GM12878 (cell line): ENCODE measurements at regions not wholly inside any gene's neighbourhood (a gene's known extent, or its start where the extent isn't known, plus 50 kb on each side); places are given as distances from the start of the nearest gene placed in this dataset.

Source experiments
- ATAC-seq: fragments of 200-7000 bp; cut with Tn5 transposase; 3 replicates; pipeline ENCODE4 v1.9.1; 2020; ENCODE audit warnings: mild to moderate bottlenecking, moderate library complexity
- BruUV-seq: library from RNA; stranded (reverse); fragments of 400-500 nt; replicated peaks from 2 replicates; lab custom pipeline; 2021; lab: Mats Ljungman, UMichigan
- CTCF ChIA-PET: fragments of 300-600 bp; sonication (Branson Sonifier 250); formaldehyde crosslinking; extraction: SDS; loops from one replicate; lab custom pipeline; 2021; ENCODE audit warnings: inconsistent platforms; lab: Yijun Ruan, JAX
- POLR2A ChIA-PET: fragments of 350-600 bp; formaldehyde crosslinking; extraction: SDS; loops from one replicate; lab custom pipeline; 2021; ENCODE audit warnings: inconsistent platforms; lab: Charles Lee
- RAD21 ChIA-PET: fragments of 300-600 bp; sonication (Branson Sonifier 250); formaldehyde crosslinking; loops from one replicate; lab custom pipeline; 2023; ENCODE audit warnings: antibody characterized with exemption; ENCODE audit not compliant: unreplicated experiment; lab: Charles Lee
- SMC1A ChIA-PET: fragments of 300-600 bp; sonication (Branson Sonifier 250); formaldehyde crosslinking; loops from one replicate; lab custom pipeline; 2023; ENCODE audit not compliant: unreplicated experiment, uncharacterized antibody; lab: Charles Lee
- DNase-seq: peaks from one replicate; pipeline ENCODE4 v3.0.0-alpha.2; 2011; ENCODE audit warnings: low read depth, low spot score
- FAIRE-seq: peaks from 3 replicates; lab custom pipeline; 2011; peaks lifted over from hg19 to GRCh38; lab: Jason Lieb, UNC
- H2AFZ ChIP-seq: 2 replicates; pipeline ENCODE4 v1.6.0; 2011; ENCODE audit warnings: low read depth, low read length, control low read depth; ENCODE audit not compliant: control insufficient read depth
- H3K27ac ChIP-seq: 2 replicates; pipeline ENCODE4 v1.5.1; 2011; ENCODE audit warnings: control low read depth; ENCODE audit not compliant: control insufficient read depth, insufficient read depth
- H3K27me3 ChIP-seq, 2 experiments: replicated peaks in 1 of 2; 2 replicates each; pipeline versions ENCODE4 v1.6.0 to v1.6.1; 2011; ENCODE audit warnings: low read length in 1 of 2; ENCODE audit not compliant: control insufficient read depth in 2 of 2, insufficient read depth in 2 of 2
- H3K36me3 ChIP-seq, 2 experiments: 2 replicates each; pipeline ENCODE4 v1.5.1; 2011; ENCODE audit warnings: low read length in 1 of 2; ENCODE audit not compliant: control insufficient read depth in 2 of 2, insufficient read depth in 2 of 2
- H3K4me1 ChIP-seq: 2 replicates; pipeline ENCODE4 v1.6.1; 2011; ENCODE audit warnings: mild to moderate bottlenecking, low read length, moderate library complexity, mixed read lengths; ENCODE audit not compliant: control insufficient read depth, insufficient read depth
- H3K4me2 ChIP-seq: 2 replicates; pipeline ENCODE4 v1.6.0; 2011; ENCODE audit warnings: control low read depth; ENCODE audit not compliant: control insufficient read depth, insufficient read depth
- H3K4me3 ChIP-seq: fragments of 200-600 bp; sonication (generic); 2 replicates; pipeline ENCODE4 v1.5.1; 2016
- H3K79me2 ChIP-seq: 2 replicates; pipeline ENCODE4 v1.6.0; 2011; ENCODE audit warnings: low read length; ENCODE audit not compliant: control insufficient read depth, insufficient read depth
- H3K9ac ChIP-seq: 2 replicates; pipeline ENCODE4 v1.8.0; 2011; ENCODE audit warnings: low read length, control low read depth, mixed read lengths; ENCODE audit not compliant: control insufficient read depth, insufficient read depth
- H3K9me3 ChIP-seq: replicated peaks from 3 replicates; pipeline ENCODE4 v1.5.1; 2011; ENCODE audit warnings: mild to moderate bottlenecking, low read length; ENCODE audit not compliant: control insufficient read depth, insufficient read depth
- H4K20me1 ChIP-seq: 2 replicates; pipeline ENCODE4 v1.6.0; 2011; ENCODE audit not compliant: control insufficient read depth, insufficient read depth
- BHLHE40 ChIP-seq, 2 experiments: fragments of 450-650 bp in 1 of 2; IDR thresholded peaks; 2 replicates each; pipeline ENCODE4 v1.6.1; 2011 to 2017; ENCODE audit warnings: low read depth in 2 of 2, borderline replicate concordance in 1 of 2, improper control_type of control experiment in 1 of 2, low read length in 1 of 2, mild to moderate bottlenecking in 1 of 2
- CBFB ChIP-seq: IDR thresholded peaks from 2 replicates; pipeline ENCODE4 v1.6.1; 2016; ENCODE audit warnings: antibody characterized with exemption, low read depth
- CBX5 ChIP-seq: sonication (generic); IDR thresholded peaks from 2 replicates; pipeline ENCODE4 v1.6.1; 2016; ENCODE audit warnings: low read depth, moderate library complexity, mild to moderate bottlenecking, inconsistent platforms
- FOS ChIP-seq: IDR thresholded peaks from 3 replicates; pipeline ENCODE4 v1.6.1; 2011; ENCODE audit warnings: borderline replicate concordance; ENCODE audit not compliant: insufficient read length; ENCODE audit errors: extremely low read depth
- JUND ChIP-seq: IDR thresholded peaks from 2 replicates; pipeline ENCODE4 v1.6.1; 2012; ENCODE audit warnings: low read depth, mild to moderate bottlenecking, low read length, improper control_type of control experiment, moderate library complexity
- MTA3 ChIP-seq: IDR thresholded peaks from 2 replicates; pipeline ENCODE4 v1.6.1; 2012; ENCODE audit warnings: low read length, inconsistent platforms, borderline replicate concordance
- NBN ChIP-seq: fragments of 450-650 bp; IDR thresholded peaks from 2 replicates; pipeline ENCODE4 v1.6.1; 2016
- NR2C1 ChIP-seq: fragments of 450-650 bp; IDR thresholded peaks from 2 replicates; pipeline ENCODE4 v1.6.1; 2017; ENCODE audit warnings: antibody characterized with exemption, mild to moderate bottlenecking, moderate library complexity
- RAD51 ChIP-seq: fragments of 450-650 bp; IDR thresholded peaks from 2 replicates; pipeline ENCODE4 v1.6.1; 2016; ENCODE audit warnings: moderate library complexity, mild to moderate bottlenecking, inconsistent platforms
- SP1 ChIP-seq: IDR thresholded peaks from one replicate; pipeline ENCODE4 v1.6.1; 2011; ENCODE audit warnings: low read depth, low read length
- ZNF24 ChIP-seq: fragments of 450-650 bp; IDR thresholded peaks from 2 replicates; pipeline ENCODE4 v1.6.1; 2017; ENCODE audit warnings: antibody characterized with exemption, mild to moderate bottlenecking
- WGBS: methylation state at CpG from one replicate; pipeline ENCODE4 v1.1.6; 2016; ENCODE audit warnings: low lambda C conversion rate; ENCODE audit not compliant: insufficient replicate concordance, insufficient coverage; ENCODE audit errors: missing lambda C conversion rate; 5-methylcytosine and 5-hydroxymethylcytosine counted together
- in situ Hi-C: fragments of 300-500 bp; cut with MboI; formaldehyde crosslinking; loops from 9 replicates; pipeline ENCODE4 v1.14.3; 2018; ENCODE audit warnings: mixed read lengths
- intact Hi-C: fragments of 100-400 bp; cut with micrococcal nuclease; formaldehyde crosslinking; loops from one replicate; pipeline ENCODE4 v1.14.2; 2022; ENCODE audit not compliant: unreplicated experiment
- TF ChIP-seq, protein P1 (sequence below): fragments of 450-650 bp; IDR thresholded peaks from 2 replicates; pipeline ENCODE4 v1.6.1; 2017; ENCODE audit warnings: mild to moderate bottlenecking, moderate library complexity
- TF ChIP-seq, protein P2 (sequence below): fragments of 450-650 bp; IDR thresholded peaks from 2 replicates; pipeline ENCODE4 v1.6.1; 2016; ENCODE audit warnings: mild to moderate bottlenecking, moderate library complexity, borderline replicate concordance
- TF ChIP-seq, protein P3 (sequence below): fragments of 450-650 bp; IDR thresholded peaks from 2 replicates; pipeline ENCODE4 v1.6.1; 2016; ENCODE audit warnings: mild to moderate bottlenecking
- TF ChIP-seq, protein P4 (sequence below): fragments of 450-650 bp; conservative IDR thresholded peaks from 2 replicates; pipeline ENCODE4 v1.6.1; 2017; ENCODE audit warnings: mild to moderate bottlenecking, moderate library complexity

DNA sequence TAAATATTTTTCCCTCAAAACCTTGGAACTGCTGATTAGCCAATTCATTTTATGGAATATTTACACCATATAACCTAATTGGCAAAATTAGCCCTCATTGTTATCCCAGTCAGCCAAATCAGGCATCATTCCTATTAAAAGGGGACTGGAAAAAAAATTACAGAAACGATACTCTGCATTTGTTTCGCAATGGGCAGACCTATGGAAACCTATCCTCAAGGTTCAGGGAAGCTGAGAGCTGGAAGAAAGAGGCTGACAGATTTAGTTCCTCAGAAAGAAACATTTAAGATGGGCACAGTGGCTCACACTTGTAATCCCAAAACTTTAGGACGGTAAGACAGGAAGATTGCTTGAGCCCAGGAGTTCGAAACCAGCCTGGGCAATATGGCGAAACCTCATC lies 85.6 kb upstream of the RPH3AL start:
- intact Hi-C loops (no loop called here), in situ Hi-C loops (no loop called here)
- POLR2A ChIA-PET: no interaction called here
- 90% methylated on average over 5 of the region's 5 CpGs for WGBS
- Histone ChIP-seq H3K4me2 (no peak overlapping the region), H3K4me3 (no peak overlapping the region), H3K9me3 (peaks cover 2% of the 10 kb centered on the region; the same call in 1 of the 3 replicates), H3K27me3 (no peaks in the 10 kb centered on the region), H3K79me2 (no peaks in the 10 kb centered on the region), H3K4me1 (no peaks in the 10 kb centered on the region), H2AFZ (no peak overlapping the region), H3K36me3 (no peaks in the 10 kb centered on the region), H3K27ac (no peak overlapping the region), H4K20me1 (no peaks in the 10 kb centered on the region), H3K9ac (no peak overlapping the region)
- no peak for DNase-seq
- ATAC-seq: no peak
- no TSS peak for BruUV-seq
- no peak for FAIRE-seq
- CTCF ChIA-PET: no interaction called here
- SMC1A ChIA-PET: interaction anchor here (1.6 kb wide), 1 partner anchor 23 kb away, joined by 5 read pairs; no protein-coding TSS in a partner anchor
- RAD21 ChIA-PET: no interaction called here
- TF ChIP-seq CBFB (no peak), NR2C1 (no peak), RAD51 (no peak), JUND (no peak), NBN (no peak), CBX5 (no peak), FOS (no peak), BHLHE40 (IDR thresholded peaks at IDR 0.05; ENCODE audit: borderline replicate concordance in 1 of 2, low read depth in 2 of 2, low read length in 1 of 2) (no peak), ZNF24 (no peak), MTA3 (no peak), SP1 (no peak)
- TF ChIP-seq, protein P1, sequence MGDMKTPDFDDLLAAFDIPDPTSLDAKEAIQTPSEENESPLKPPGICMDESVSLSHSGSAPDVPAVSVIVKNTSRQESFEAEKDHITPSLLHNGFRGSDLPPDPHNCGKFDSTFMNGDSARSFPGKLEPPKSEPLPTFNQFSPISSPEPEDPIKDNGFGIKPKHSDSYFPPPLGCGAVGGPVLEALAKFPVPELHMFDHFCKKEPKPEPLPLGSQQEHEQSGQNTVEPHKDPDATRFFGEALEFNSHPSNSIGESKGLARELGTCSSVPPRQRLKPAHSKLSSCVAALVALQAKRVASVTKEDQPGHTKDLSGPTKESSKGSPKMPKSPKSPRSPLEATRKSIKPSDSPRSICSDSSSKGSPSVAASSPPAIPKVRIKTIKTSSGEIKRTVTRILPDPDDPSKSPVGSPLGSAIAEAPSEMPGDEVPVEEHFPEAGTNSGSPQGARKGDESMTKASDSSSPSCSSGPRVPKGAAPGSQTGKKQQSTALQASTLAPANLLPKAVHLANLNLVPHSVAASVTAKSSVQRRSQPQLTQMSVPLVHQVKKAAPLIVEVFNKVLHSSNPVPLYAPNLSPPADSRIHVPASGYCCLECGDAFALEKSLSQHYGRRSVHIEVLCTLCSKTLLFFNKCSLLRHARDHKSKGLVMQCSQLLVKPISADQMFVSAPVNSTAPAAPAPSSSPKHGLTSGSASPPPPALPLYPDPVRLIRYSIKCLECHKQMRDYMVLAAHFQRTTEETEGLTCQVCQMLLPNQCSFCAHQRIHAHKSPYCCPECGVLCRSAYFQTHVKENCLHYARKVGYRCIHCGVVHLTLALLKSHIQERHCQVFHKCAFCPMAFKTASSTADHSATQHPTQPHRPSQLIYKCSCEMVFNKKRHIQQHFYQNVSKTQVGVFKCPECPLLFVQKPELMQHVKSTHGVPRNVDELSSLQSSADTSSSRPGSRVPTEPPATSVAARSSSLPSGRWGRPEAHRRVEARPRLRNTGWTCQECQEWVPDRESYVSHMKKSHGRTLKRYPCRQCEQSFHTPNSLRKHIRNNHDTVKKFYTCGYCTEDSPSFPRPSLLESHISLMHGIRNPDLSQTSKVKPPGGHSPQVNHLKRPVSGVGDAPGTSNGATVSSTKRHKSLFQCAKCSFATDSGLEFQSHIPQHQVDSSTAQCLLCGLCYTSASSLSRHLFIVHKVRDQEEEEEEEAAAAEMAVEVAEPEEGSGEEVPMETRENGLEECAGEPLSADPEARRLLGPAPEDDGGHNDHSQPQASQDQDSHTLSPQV: no peak
- TF ChIP-seq, protein P2, sequence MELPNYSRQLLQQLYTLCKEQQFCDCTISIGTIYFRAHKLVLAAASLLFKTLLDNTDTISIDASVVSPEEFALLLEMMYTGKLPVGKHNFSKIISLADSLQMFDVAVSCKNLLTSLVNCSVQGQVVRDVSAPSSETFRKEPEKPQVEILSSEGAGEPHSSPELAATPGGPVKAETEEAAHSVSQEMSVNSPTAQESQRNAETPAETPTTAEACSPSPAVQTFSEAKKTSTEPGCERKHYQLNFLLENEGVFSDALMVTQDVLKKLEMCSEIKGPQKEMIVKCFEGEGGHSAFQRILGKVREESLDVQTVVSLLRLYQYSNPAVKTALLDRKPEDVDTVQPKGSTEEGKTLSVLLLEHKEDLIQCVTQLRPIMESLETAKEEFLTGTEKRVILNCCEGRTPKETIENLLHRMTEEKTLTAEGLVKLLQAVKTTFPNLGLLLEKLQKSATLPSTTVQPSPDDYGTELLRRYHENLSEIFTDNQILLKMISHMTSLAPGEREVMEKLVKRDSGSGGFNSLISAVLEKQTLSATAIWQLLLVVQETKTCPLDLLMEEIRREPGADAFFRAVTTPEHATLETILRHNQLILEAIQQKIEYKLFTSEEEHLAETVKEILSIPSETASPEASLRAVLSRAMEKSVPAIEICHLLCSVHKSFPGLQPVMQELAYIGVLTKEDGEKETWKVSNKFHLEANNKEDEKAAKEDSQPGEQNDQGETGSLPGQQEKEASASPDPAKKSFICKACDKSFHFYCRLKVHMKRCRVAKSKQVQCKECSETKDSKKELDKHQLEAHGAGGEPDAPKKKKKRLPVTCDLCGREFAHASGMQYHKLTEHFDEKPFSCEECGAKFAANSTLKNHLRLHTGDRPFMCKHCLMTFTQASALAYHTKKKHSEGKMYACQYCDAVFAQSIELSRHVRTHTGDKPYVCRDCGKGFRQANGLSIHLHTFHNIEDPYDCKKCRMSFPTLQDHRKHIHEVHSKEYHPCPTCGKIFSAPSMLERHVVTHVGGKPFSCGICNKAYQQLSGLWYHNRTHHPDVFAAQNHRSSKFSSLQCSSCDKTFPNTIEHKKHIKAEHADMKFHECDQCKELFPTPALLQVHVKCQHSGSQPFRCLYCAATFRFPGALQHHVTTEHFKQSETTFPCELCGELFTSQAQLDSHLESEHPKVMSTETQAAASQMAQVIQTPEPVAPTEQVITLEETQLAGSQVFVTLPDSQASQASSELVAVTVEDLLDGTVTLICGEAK: no peak
- TF ChIP-seq, protein P3, sequence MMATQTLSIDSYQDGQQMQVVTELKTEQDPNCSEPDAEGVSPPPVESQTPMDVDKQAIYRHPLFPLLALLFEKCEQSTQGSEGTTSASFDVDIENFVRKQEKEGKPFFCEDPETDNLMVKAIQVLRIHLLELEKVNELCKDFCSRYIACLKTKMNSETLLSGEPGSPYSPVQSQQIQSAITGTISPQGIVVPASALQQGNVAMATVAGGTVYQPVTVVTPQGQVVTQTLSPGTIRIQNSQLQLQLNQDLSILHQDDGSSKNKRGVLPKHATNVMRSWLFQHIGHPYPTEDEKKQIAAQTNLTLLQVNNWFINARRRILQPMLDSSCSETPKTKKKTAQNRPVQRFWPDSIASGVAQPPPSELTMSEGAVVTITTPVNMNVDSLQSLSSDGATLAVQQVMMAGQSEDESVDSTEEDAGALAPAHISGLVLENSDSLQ: no peak
- TF ChIP-seq, protein P4, sequence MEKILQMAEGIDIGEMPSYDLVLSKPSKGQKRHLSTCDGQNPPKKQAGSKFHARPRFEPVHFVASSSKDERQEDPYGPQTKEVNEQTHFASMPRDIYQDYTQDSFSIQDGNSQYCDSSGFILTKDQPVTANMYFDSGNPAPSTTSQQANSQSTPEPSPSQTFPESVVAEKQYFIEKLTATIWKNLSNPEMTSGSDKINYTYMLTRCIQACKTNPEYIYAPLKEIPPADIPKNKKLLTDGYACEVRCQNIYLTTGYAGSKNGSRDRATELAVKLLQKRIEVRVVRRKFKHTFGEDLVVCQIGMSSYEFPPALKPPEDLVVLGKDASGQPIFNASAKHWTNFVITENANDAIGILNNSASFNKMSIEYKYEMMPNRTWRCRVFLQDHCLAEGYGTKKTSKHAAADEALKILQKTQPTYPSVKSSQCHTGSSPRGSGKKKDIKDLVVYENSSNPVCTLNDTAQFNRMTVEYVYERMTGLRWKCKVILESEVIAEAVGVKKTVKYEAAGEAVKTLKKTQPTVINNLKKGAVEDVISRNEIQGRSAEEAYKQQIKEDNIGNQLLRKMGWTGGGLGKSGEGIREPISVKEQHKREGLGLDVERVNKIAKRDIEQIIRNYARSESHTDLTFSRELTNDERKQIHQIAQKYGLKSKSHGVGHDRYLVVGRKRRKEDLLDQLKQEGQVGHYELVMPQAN: no peak
